Kidney epithelial cell (primary cell): ENCODE measurements at regions not wholly inside any gene's neighbourhood (a gene's known extent, or its start where the extent isn't known, plus 50 kb on each side); places are given as distances from the start of the nearest gene placed in this dataset.
"Not testable (repeated sequence)": the region's sequence is repeated elsewhere in the genome, so short reads cannot be mapped to it uniquely, and the experiment has no call there.

ENCODE experiments used
- DNase-seq: peaks from one replicate; pipeline ENCODE4 v3.0.0-alpha.2; 2010; ENCODE audit warnings: low read depth
- H3K27me3 ChIP-seq: 2 replicates; pipeline ENCODE4 v1.6.0; 2011; ENCODE audit warnings: low read length; ENCODE audit not compliant: control insufficient read depth, insufficient read depth
- H3K36me3 ChIP-seq: 2 replicates; pipeline ENCODE4 v1.5.1; 2011; ENCODE audit warnings: low read length; ENCODE audit not compliant: control insufficient read depth, insufficient read depth
- H3K4me3 ChIP-seq: 2 replicates; pipeline ENCODE4 v1.5.1; 2011; ENCODE audit warnings: low read depth, mild to moderate bottlenecking, control low read depth, low read length
- TF ChIP-seq, protein P1 (sequence below): IDR thresholded peaks from 2 replicates; pipeline ENCODE4 v1.5.1; 2011; ENCODE audit warnings: mild to moderate bottlenecking, moderate library complexity, low read length, control low read depth, inconsistent platforms; ENCODE audit not compliant: insufficient read depth, poor library complexity, severe bottlenecking

DNA sequence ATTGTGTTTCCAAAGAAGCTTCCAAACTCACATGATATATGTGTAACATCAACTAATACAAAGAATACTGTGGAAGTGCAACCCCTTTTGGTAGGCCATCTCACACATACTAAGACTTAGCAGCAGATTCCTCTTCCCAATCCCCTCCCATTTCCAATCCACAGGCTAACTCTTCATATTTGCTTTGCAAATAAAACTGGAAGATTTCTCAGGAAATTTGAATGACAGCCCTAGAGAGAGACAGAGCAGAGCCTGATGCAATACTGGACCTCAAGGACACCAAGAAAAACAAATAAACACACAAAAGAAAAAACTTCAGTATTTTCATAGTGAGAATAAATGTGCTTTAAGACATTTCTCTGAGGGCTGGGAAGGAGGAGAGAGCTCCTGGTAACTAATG lies 190.2 kb upstream of the BRINP3 start:
- Histone ChIP-seq H3K27me3 (no peaks in the 10 kb centered on the region), H3K36me3 (no peaks in the 10 kb centered on the region), H3K4me3 (no peak overlapping the region)
- TF ChIP-seq, protein P1, sequence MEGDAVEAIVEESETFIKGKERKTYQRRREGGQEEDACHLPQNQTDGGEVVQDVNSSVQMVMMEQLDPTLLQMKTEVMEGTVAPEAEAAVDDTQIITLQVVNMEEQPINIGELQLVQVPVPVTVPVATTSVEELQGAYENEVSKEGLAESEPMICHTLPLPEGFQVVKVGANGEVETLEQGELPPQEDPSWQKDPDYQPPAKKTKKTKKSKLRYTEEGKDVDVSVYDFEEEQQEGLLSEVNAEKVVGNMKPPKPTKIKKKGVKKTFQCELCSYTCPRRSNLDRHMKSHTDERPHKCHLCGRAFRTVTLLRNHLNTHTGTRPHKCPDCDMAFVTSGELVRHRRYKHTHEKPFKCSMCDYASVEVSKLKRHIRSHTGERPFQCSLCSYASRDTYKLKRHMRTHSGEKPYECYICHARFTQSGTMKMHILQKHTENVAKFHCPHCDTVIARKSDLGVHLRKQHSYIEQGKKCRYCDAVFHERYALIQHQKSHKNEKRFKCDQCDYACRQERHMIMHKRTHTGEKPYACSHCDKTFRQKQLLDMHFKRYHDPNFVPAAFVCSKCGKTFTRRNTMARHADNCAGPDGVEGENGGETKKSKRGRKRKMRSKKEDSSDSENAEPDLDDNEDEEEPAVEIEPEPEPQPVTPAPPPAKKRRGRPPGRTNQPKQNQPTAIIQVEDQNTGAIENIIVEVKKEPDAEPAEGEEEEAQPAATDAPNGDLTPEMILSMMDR = no peak
- DNase-seq = no peak

DNA sequence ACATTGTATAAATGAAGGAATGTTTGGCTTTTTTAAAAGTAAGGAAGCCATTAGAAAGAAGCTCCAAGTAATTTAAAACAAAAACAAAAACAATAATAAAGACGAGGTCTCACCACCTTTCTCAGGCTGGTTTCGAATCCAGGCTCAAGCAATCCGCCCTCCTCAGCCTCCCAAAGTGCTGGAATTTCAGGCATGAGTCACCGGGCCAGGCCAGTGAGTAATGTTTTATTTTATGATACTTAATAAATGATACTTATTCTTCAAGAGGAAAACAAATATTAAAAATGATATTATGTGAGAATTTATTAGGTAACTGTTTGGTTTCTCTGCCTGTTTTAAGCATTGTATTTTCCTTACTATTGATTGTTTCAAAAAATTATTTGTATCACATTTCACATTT lies 201.4 kb upstream of the BRINP3 start:
- DNase-seq = no peak
- no peaks in the 10 kb centered on the region for H3K27me3 ChIP-seq
- no peaks in the 10 kb centered on the region for H3K36me3 ChIP-seq
- no peak overlapping the region for H3K4me3 ChIP-seq
- TF ChIP-seq, protein P1 = no peak

DNA sequence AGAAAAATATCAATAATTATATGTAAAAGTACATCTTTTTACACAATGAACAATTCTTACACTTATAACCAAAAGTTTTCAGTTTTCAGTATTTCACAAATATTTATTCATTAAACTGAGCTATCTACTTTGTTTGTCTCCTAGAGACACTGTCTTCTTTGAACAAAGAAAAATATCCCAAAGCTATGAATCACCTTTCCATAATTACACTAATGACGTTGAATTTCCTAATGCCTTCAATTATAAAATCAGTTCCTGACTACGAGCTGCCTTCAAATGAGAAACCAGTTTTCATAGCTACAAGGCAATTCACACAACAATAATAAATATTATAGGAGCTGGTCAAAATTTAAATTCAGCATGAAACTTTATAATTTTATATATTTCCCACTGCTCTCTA lies 201.8 kb upstream of the BRINP3 start:
- DNase-seq = no peak
- TF ChIP-seq, protein P1 = no peak
- no peaks in the 10 kb centered on the region for H3K36me3 ChIP-seq
- H3K4me3 ChIP-seq = no peak overlapping the region
- H3K27me3 ChIP-seq = no peaks in the 10 kb centered on the region

DNA sequence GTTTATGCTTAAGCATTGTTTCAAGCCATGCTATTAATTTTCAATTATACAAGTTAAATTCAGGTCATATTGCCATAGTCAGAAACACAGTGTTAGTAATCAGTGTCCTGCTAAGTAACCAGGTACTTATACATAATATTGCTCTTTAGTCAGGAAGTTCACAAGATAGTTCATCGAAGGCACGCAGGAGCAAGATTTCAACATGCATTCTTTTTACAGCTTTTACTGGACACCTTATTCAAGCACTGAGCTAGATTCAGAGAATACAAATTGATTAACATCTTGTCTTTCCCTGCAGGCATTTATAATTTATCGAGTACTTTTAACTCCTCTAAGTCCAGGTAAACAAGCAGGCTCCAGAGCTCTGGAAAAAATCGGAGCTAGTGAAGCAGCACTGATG lies 202.3 kb upstream of the BRINP3 start:
- H3K4me3 ChIP-seq = no peak overlapping the region
- no peaks in the 10 kb centered on the region for H3K27me3 ChIP-seq
- TF ChIP-seq, protein P1 = no peak
- no peak for DNase-seq
- H3K36me3 ChIP-seq = no peaks in the 10 kb centered on the region

DNA sequence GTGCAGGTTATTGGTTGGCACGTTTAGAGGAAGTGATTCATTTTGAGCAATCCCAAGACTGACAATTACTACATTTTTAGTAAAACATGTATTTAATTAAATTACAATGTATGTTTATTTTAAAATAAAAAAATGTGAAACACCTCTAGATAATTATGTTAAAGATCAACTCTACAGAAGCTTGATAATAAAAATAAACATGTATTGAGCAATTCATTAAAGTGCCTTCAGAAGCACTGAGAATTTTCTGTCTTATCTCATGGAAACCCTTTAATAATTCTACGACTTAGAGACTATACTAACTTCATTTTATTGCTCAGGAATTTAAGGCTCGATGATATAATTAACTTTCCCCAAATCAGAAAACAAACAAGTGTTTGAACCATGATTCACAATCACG lies 208.0 kb upstream of the BRINP3 start:
- no peak overlapping the region for H3K4me3 ChIP-seq
- H3K27me3 ChIP-seq = no peaks in the 10 kb centered on the region
- no peaks in the 10 kb centered on the region for H3K36me3 ChIP-seq
- TF ChIP-seq, protein P1 = no peak
- no peak for DNase-seq

DNA sequence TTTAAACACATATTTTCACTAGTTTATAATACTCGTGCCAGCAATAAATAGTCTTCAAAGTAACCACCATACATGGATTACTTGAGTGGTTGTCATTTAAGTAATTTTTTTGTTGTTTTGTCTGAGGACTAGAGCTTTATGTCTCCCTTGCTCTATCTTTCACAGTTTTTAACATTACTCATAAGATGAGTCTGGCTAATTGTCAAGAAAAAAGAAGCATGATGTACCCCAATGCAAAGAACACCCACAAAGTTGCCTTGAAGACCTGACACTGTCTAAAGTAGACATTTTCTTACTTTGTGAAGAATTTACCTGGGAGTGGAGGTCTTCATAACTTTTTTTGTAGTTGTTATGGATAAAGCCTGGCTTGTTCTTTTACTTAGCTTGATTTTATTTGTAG lies 210.4 kb upstream of the BRINP3 start:
- no peak for DNase-seq
- TF ChIP-seq, protein P1 = no peak
- H3K4me3 ChIP-seq = no peak overlapping the region
- no peaks in the 10 kb centered on the region for H3K27me3 ChIP-seq
- no peaks in the 10 kb centered on the region for H3K36me3 ChIP-seq

DNA sequence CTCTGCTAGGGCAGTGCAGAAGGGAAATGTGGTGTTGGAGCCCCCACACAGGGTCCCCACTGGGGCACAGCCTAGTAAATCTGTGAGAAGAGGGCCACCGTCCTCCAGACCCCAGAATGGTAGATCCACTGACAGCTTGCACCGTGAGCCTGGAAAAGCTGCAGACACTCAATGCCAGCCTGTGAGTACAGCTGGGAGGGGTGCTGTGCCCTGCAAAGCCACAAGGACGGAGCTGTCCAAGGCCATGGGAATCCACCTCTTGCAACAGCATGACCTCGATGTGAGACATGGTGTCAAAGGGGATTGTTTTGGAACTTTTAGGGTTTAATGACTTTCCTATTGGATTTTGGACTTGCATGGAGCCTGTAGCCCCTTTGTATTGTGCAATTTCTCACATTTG lies 220.8 kb upstream of the BRINP3 start:
- not testable (repeated sequence) for H3K4me3 ChIP-seq, H3K27me3 ChIP-seq, DNase-seq, H3K36me3 ChIP-seq
